ENCODE measurements at regions not wholly inside any gene's neighbourhood (a gene's known extent, or its start where the extent isn't known, plus 50 kb on each side); places are given as distances from the start of the nearest gene placed in this dataset.

- DNase-seq (ENCODE audit: low spot score) = no peak
- no peaks in the 10 kb centered on the region for H3K4me1 ChIP-seq
- TF ChIP-seq CTCF (IDR thresholded peaks at IDR 0.05) = no peak
- H3K4me3 ChIP-seq = no peak overlapping the region
- no peaks in the 10 kb centered on the region for H3K36me3 ChIP-seq
- no peaks in the 10 kb centered on the region for H3K9me3 ChIP-seq
- H3K27ac ChIP-seq = no peak overlapping the region
- no peaks in the 10 kb centered on the region for H3K27me3 ChIP-seq
These were observed 521.2 kb downstream of the KCNA4 start for GRCh38 chr11:29495676-29496075.

GRCh38 chr11:29490938-29491337 lies 525.9 kb downstream of the KCNA4 start:
- H3K4me3 ChIP-seq = no peak overlapping the region
- H3K36me3 ChIP-seq = no peaks in the 10 kb centered on the region
- no peaks in the 10 kb centered on the region for H3K9me3 ChIP-seq
- no peaks in the 10 kb centered on the region for H3K27me3 ChIP-seq
- no peak overlapping the region for H3K27ac ChIP-seq
- TF ChIP-seq CTCF (IDR thresholded peaks at IDR 0.05) = no peak
- H3K4me1 ChIP-seq = no peaks in the 10 kb centered on the region
- DNase-seq (ENCODE audit: low spot score) = no peak

GRCh38 chr11:29486301-29486700 lies 530.5 kb downstream of the KCNA4 start:
- Histone ChIP-seq H3K9me3 (no peaks in the 10 kb centered on the region), H3K36me3 (no peaks in the 10 kb centered on the region), H3K27ac (no peak overlapping the region), H3K4me3 (no peak overlapping the region), H3K4me1 (no peaks in the 10 kb centered on the region), H3K27me3 (no peaks in the 10 kb centered on the region)
- no peak for TF ChIP-seq CTCF (IDR thresholded peaks at IDR 0.05)
- DNase-seq (ENCODE audit: low spot score) = no peak

- TF ChIP-seq CTCF (IDR thresholded peaks at IDR 0.05) = no peak
These were observed 531.2 kb downstream of the KCNA4 start for GRCh38 chr11:29485641-29486040.

GRCh38 chr11:29484548-29484947 lies 532.3 kb downstream of the KCNA4 start:
- Histone ChIP-seq H3K4me3 (no peak overlapping the region), H3K4me1 (no peaks in the 10 kb centered on the region), H3K27ac (no peak overlapping the region), H3K27me3 (no peaks in the 10 kb centered on the region), H3K36me3 (no peaks in the 10 kb centered on the region), H3K9me3 (no peaks in the 10 kb centered on the region)
- DNase-seq (ENCODE audit: low spot score) = no peak
- no peak for TF ChIP-seq CTCF (IDR thresholded peaks at IDR 0.05)

More at GRCh38 chr11:29485641-29486040, 531.2 kb downstream of the KCNA4 start:
- no peaks in the 10 kb centered on the region for H3K36me3 ChIP-seq
- no peaks in the 10 kb centered on the region for H3K4me1 ChIP-seq
- H3K4me3 ChIP-seq = no peak overlapping the region
- DNase-seq (ENCODE audit: low spot score) = no peak
- H3K27ac ChIP-seq = no peak overlapping the region
- no peaks in the 10 kb centered on the region for H3K9me3 ChIP-seq
- H3K27me3 ChIP-seq = no peaks in the 10 kb centered on the region

- Histone ChIP-seq H3K27ac (no peak overlapping the region), H3K27me3 (no peaks in the 10 kb centered on the region), H3K4me1 (no peaks in the 10 kb centered on the region), H3K4me3 (no peak overlapping the region), H3K9me3 (no peaks in the 10 kb centered on the region), H3K36me3 (no peaks in the 10 kb centered on the region)
- TF ChIP-seq CTCF (IDR thresholded peaks at IDR 0.05) = no peak
- no peak for DNase-seq (ENCODE audit: low spot score)
These were observed 533.0 kb downstream of the KCNA4 start for GRCh38 chr11:29483831-29484230.

Measured in right atrium auricular region (tissue), 2 donors.